Endothelial cell of umbilical vein (primary cell): ENCODE measurements at regions not wholly inside any gene's neighbourhood (a gene's known extent, or its start where the extent isn't known, plus 50 kb on each side); places are given as distances from the start of the nearest gene placed in this dataset.

Source experiments
- EZH2 ChIP-seq: IDR thresholded peaks from 2 replicates; pipeline ENCODE4 v1.6.1; 2012; ENCODE audit warnings: borderline replicate concordance, low read depth, mild to moderate bottlenecking, moderate library complexity, low read length, inconsistent platforms; ENCODE audit not compliant: severe bottlenecking
- GATA2 ChIP-seq: IDR thresholded peaks from 2 replicates; pipeline ENCODE4 v1.7.0; 2011; ENCODE audit warnings: low read depth, mild to moderate bottlenecking, moderate library complexity, mixed read lengths, low read length; ENCODE audit not compliant: insufficient read length, insufficient read depth
- JUN ChIP-seq: IDR thresholded peaks from 2 replicates; pipeline ENCODE4 v1.6.1; 2011; ENCODE audit warnings: borderline replicate concordance, low read depth; ENCODE audit not compliant: insufficient read length, insufficient read depth
- POLR2A ChIP-seq: IDR thresholded peaks from 2 replicates; pipeline ENCODE4 v1.6.1; 2012; ENCODE audit warnings: low read depth, mild to moderate bottlenecking, control low read depth, low read length
- POLR2AphosphoS5 ChIP-seq: IDR thresholded peaks from 2 replicates; pipeline ENCODE4 v1.6.1; 2012; ENCODE audit warnings: low read depth, mild to moderate bottlenecking, control low read depth, low read length, moderate library complexity; ENCODE audit not compliant: insufficient read depth
- TF ChIP-seq, protein P1 (sequence below), 2 donors: IDR thresholded peaks; 1 replicate in 1 of 2; 2 replicates in 1 of 2; pipeline ENCODE4 v1.5.1; 2011; ENCODE audit warnings: low read length in 2 of 2, mild to moderate bottlenecking in 2 of 2, moderate library complexity in 2 of 2, control low read depth in 1 of 2, inconsistent platforms in 1 of 2, low read depth in 1 of 2; ENCODE audit not compliant: insufficient read depth in 1 of 2; ENCODE audit errors: extremely low read depth in 1 of 2
- TF ChIP-seq, protein P2 (sequence below): IDR thresholded peaks from 2 replicates; pipeline ENCODE4 v1.6.1; 2011; ENCODE audit not compliant: insufficient read depth, insufficient read length

DNA sequence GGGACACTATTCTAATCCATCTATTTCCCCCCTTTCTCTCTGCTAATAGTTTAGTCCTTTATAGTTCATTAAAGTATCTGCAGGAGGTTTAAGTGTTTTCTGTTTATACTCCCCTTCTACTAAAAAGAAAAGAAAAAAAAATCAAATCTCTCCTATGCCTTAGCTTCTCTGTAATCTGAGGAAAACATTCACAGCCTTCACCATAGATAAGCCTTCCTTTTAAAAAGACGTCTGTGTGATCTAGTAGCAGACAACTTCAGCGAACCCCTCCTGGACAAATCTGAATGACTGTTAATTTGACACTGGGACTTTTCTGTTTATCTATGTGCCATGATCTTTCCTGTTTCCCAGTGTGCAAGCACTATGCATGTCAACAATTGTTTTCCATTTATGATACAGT lies 70.4 kb upstream of the CDH19 start:
- TF ChIP-seq, protein P1, sequence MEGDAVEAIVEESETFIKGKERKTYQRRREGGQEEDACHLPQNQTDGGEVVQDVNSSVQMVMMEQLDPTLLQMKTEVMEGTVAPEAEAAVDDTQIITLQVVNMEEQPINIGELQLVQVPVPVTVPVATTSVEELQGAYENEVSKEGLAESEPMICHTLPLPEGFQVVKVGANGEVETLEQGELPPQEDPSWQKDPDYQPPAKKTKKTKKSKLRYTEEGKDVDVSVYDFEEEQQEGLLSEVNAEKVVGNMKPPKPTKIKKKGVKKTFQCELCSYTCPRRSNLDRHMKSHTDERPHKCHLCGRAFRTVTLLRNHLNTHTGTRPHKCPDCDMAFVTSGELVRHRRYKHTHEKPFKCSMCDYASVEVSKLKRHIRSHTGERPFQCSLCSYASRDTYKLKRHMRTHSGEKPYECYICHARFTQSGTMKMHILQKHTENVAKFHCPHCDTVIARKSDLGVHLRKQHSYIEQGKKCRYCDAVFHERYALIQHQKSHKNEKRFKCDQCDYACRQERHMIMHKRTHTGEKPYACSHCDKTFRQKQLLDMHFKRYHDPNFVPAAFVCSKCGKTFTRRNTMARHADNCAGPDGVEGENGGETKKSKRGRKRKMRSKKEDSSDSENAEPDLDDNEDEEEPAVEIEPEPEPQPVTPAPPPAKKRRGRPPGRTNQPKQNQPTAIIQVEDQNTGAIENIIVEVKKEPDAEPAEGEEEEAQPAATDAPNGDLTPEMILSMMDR (IDR thresholded peaks at IDR 0.05; ENCODE audit: extremely low read depth in 1 of 2, insufficient read depth in 1 of 2, low read depth in 1 of 2, low read length in 2 of 2) = no peak
- TF ChIP-seq POLR2A = no peak
- TF ChIP-seq, protein P2, sequence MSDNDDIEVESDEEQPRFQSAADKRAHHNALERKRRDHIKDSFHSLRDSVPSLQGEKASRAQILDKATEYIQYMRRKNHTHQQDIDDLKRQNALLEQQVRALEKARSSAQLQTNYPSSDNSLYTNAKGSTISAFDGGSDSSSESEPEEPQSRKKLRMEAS = no peak
- no peak for TF ChIP-seq JUN
- no peak for TF ChIP-seq EZH2
- TF ChIP-seq POLR2AphosphoS5 = no peak
- TF ChIP-seq GATA2 = no peak
